ENCODE measurements at regions not wholly inside any gene's neighbourhood (a gene's known extent, or its start where the extent isn't known, plus 50 kb on each side); places are given as distances from the start of the nearest gene placed in this dataset.
A peak's percentile ranks its signal among the peaks of the same experiment; 100 is the strongest.

GRCh38 chr13:39100996-39101738, 62.9 kb downstream of the NHLRC3 start:
- DNase-seq (ENCODE audit: low spot score): no peak

GRCh38 chr13:39102981-39103490, 64.8 kb downstream of the NHLRC3 start:
- no peak for DNase-seq (ENCODE audit: low spot score)

GRCh38 chr13:39105110-39105509, 66.9 kb downstream of the NHLRC3 start:
- DNase-seq (ENCODE audit: low spot score): peak; percentile 28

GRCh38 chr13:39106216-39107005, 68.2 kb downstream of the NHLRC3 start:
- peak; percentile 31 for DNase-seq (ENCODE audit: low spot score)

- peak; percentile 97 for DNase-seq (ENCODE audit: low spot score)
Measured at GRCh38 chr13:39107561-39107960, 69.3 kb downstream of the NHLRC3 start.

- DNase-seq (ENCODE audit: low spot score): no peak
Measured at GRCh38 chr13:39108783-39109182, 70.5 kb downstream of the NHLRC3 start.

GRCh38 chr13:39110518-39111097, 72.4 kb downstream of the NHLRC3 start:
- no peak for DNase-seq (ENCODE audit: low spot score)

GRCh38 chr13:39111145-39111544, 72.9 kb downstream of the NHLRC3 start:
- no peak for DNase-seq (ENCODE audit: low spot score)

GRCh38 chr13:39119422-39119821, 81.2 kb downstream of the NHLRC3 start:
- DNase-seq (ENCODE audit: low spot score): no peak

- DNase-seq (ENCODE audit: low spot score): no peak
Measured at GRCh38 chr13:39123578-39123977, 85.3 kb downstream of the NHLRC3 start.

GRCh38 chr13:39129213-39129612, 91.0 kb downstream of the NHLRC3 start:
- peak; percentile 55 for DNase-seq (ENCODE audit: low spot score)

GRCh38 chr13:39130301-39130700, 92.0 kb downstream of the NHLRC3 start:
- DNase-seq (ENCODE audit: low spot score): no peak

- DNase-seq (ENCODE audit: low spot score): no peak
Measured at GRCh38 chr13:39132286-39133230, 94.3 kb downstream of the NHLRC3 start.

- DNase-seq (ENCODE audit: low spot score): no peak
Measured at GRCh38 chr13:39133781-39134180, 95.5 kb downstream of the NHLRC3 start.

GRCh38 chr13:39134574-39134973, 96.3 kb downstream of the NHLRC3 start:
- DNase-seq (ENCODE audit: low spot score): no peak

GRCh38 chr13:39144391-39144790, 106.1 kb downstream of the NHLRC3 start:
- no peak for DNase-seq (ENCODE audit: low spot score)

- peak; percentile 51 for DNase-seq (ENCODE audit: low spot score)
Measured at GRCh38 chr13:39144941-39145533, 106.8 kb downstream of the NHLRC3 start.

- no peak for DNase-seq (ENCODE audit: low spot score)
Measured at GRCh38 chr13:39148513-39148961, 110.3 kb downstream of the NHLRC3 start.

GRCh38 chr13:39149896-39150295, 111.6 kb downstream of the NHLRC3 start:
- DNase-seq (ENCODE audit: low spot score): peak; percentile 27

- no peak for DNase-seq (ENCODE audit: low spot score)
Measured at GRCh38 chr13:39154041-39154440, 115.8 kb downstream of the NHLRC3 start.

GRCh38 chr13:39159393-39159792, 121.1 kb downstream of the NHLRC3 start:
- DNase-seq (ENCODE audit: low spot score): no peak

Measured in SK-N-DZ (cell line).